ENCODE measurements at regions not wholly inside any gene's neighbourhood (a gene's known extent, or its start where the extent isn't known, plus 50 kb on each side); places are given as distances from the start of the nearest gene placed in this dataset.

- intact Hi-C loops (cut with DNase I; ENCODE audit: low total_unique reads) = no loop called here
- TF ChIP-seq POLR2A (IDR thresholded peaks at IDR 0.05) (no peak), CTCF (IDR thresholded peaks at IDR 0.05) (no peak), POLR2AphosphoS5 (IDR thresholded peaks at IDR 0.05) (no peak), EP300 (IDR thresholded peaks at IDR 0.05) (no peak)
- peaks cover 0 to 4% (median 0%) of the 10 kb centered on the region in 4 donors for H3K4me1 ChIP-seq
- no peaks in the 10 kb centered on the region for H3K27me3 ChIP-seq
- WGBS, 5 donors = 67 to 86% (median 81%) methylated on average over 1 of the region's 1 CpG
- H3K4me3 ChIP-seq = no peak overlapping the region
- H3K27ac ChIP-seq = no peak overlapping the region
- DNase-seq = no peak
- no peaks in the 10 kb centered on the region for H3K9me3 ChIP-seq
- no peaks in the 10 kb centered on the region for H3K36me3 ChIP-seq
Observed at GRCh38 chr1:83807231-83807630, 191.7 kb downstream of the TTLL7 start.

GRCh38 chr1:83805921-83806320 is 193.0 kb downstream of the TTLL7 start:
- peaks cover 0 to 11% (median 0%) of the 10 kb centered on the region in 4 donors for H3K4me1 ChIP-seq
- intact Hi-C loops (cut with DNase I; ENCODE audit: low total_unique reads) = no loop called here
- H3K27me3 ChIP-seq = no peaks in the 10 kb centered on the region
- DNase-seq = no peak
- H3K27ac ChIP-seq = no peak overlapping the region
- TF ChIP-seq EP300 (IDR thresholded peaks at IDR 0.05) (no peak), POLR2AphosphoS5 (IDR thresholded peaks at IDR 0.05) (no peak)
- H3K9me3 ChIP-seq = no peaks in the 10 kb centered on the region
- no peak overlapping the region for H3K4me3 ChIP-seq
- no peaks in the 10 kb centered on the region for H3K36me3 ChIP-seq
- WGBS, 5 donors = 81 to 94% (median 92%) methylated on average over 4 of the region's 4 CpGs

GRCh38 chr1:83802460-83803152 is 196.3 kb downstream of the TTLL7 start:
- intact Hi-C loops (cut with DNase I; ENCODE audit: low total_unique reads) = no loop called here
- no peaks in the 10 kb centered on the region for H3K27me3 ChIP-seq
- TF ChIP-seq POLR2AphosphoS5 (IDR thresholded peaks at IDR 0.05) (no peak), CTCF (IDR thresholded peaks at IDR 0.05) (no peak), POLR2A (IDR thresholded peaks at IDR 0.05) (no peak), EP300 (IDR thresholded peaks at IDR 0.05) (no peak)
- peaks cover 0 to 24% (median 8%) of the 10 kb centered on the region in 4 donors for H3K4me1 ChIP-seq
- no peak overlapping the region for H3K4me3 ChIP-seq
- no peaks in the 10 kb centered on the region for H3K9me3 ChIP-seq
- 58 to 78% (median 64%) methylated on average over 8 of the region's 8 CpGs for WGBS, 5 donors
- no peak for DNase-seq
- H3K27ac ChIP-seq = no peak overlapping the region
- no peaks in the 10 kb centered on the region for H3K36me3 ChIP-seq

- H3K4me1 ChIP-seq = peaks cover 0 to 24% (median 8%) of the 10 kb centered on the region in 4 donors
- H3K27ac ChIP-seq = no peak overlapping the region
- 62 to 77% (median 71%) methylated on average over 3 of the region's 3 CpGs for WGBS, 5 donors
- no peaks in the 10 kb centered on the region for H3K36me3 ChIP-seq
- TF ChIP-seq EP300 (IDR thresholded peaks at IDR 0.05) = no peak
- no peak for TF ChIP-seq CTCF (IDR thresholded peaks at IDR 0.05)
- TF ChIP-seq POLR2AphosphoS5 (IDR thresholded peaks at IDR 0.05) = no peak
- no peak for TF ChIP-seq POLR2A (IDR thresholded peaks at IDR 0.05)
- intact Hi-C loops (cut with DNase I; ENCODE audit: low total_unique reads) = no loop called here
- no peaks in the 10 kb centered on the region for H3K9me3 ChIP-seq
- DNase-seq = no peak
- H3K27me3 ChIP-seq = no peaks in the 10 kb centered on the region
- H3K4me3 ChIP-seq = no peak overlapping the region
Observed at GRCh38 chr1:83802023-83802422, 196.9 kb downstream of the TTLL7 start.

- Histone ChIP-seq H3K4me1 (peaks cover 0 to 24% (median 8%) of the 10 kb centered on the region in 4 donors), H3K9me3 (no peaks in the 10 kb centered on the region), H3K4me3 (no peak overlapping the region), H3K27ac (no peak overlapping the region), H3K36me3 (no peaks in the 10 kb centered on the region), H3K27me3 (no peaks in the 10 kb centered on the region)
- WGBS, 5 donors = 44 to 76% (median 70%) methylated on average over 3 of the region's 3 CpGs
- intact Hi-C loops (cut with DNase I; ENCODE audit: low total_unique reads) = no loop called here
- DNase-seq = no peak
- TF ChIP-seq CTCF (IDR thresholded peaks at IDR 0.05) (no peak), POLR2A (IDR thresholded peaks at IDR 0.05) (no peak), POLR2AphosphoS5 (IDR thresholded peaks at IDR 0.05) (no peak), EP300 (IDR thresholded peaks at IDR 0.05) (no peak)
Observed at GRCh38 chr1:83800066-83800465, 198.9 kb downstream of the TTLL7 start.

Measured in stomach (tissue), 8 donors.